Bronchial epithelial cell (primary cell): ENCODE measurements at regions not wholly inside any gene's neighbourhood (a gene's known extent, or its start where the extent isn't known, plus 50 kb on each side); places are given as distances from the start of the nearest gene placed in this dataset.
"Not testable (repeated sequence)": the region's sequence is repeated elsewhere in the genome, so short reads cannot be mapped to it uniquely, and the experiment has no call there.

Experiments
- DNase-seq: peaks from one replicate; pipeline ENCODE4 v3.0.0-alpha.2; 2010; ENCODE audit warnings: low read depth
- FAIRE-seq: peaks from 2 replicates; lab custom pipeline; 2011; peaks lifted over from hg19 to GRCh38; lab: Jason Lieb, UNC
- H3K27me3 ChIP-seq: 2 replicates; pipeline ENCODE4 v1.5.1; 2011; ENCODE audit warnings: low read length; ENCODE audit not compliant: control insufficient read depth, insufficient read depth
- H3K36me3 ChIP-seq: 2 replicates; pipeline ENCODE4 v1.5.1; 2011; ENCODE audit warnings: low read length; ENCODE audit not compliant: control insufficient read depth, insufficient read depth
- H3K4me3 ChIP-seq: 2 replicates; pipeline ENCODE4 v1.5.1; 2011; ENCODE audit warnings: mild to moderate bottlenecking, low read depth, low read length, control low read depth
- TF ChIP-seq, protein P1 (sequence below): IDR thresholded peaks from 2 replicates; pipeline ENCODE4 v1.5.1; 2011; ENCODE audit warnings: mild to moderate bottlenecking, moderate library complexity, low read length, control low read depth, inconsistent platforms; ENCODE audit not compliant: insufficient read depth, severe bottlenecking

DNA sequence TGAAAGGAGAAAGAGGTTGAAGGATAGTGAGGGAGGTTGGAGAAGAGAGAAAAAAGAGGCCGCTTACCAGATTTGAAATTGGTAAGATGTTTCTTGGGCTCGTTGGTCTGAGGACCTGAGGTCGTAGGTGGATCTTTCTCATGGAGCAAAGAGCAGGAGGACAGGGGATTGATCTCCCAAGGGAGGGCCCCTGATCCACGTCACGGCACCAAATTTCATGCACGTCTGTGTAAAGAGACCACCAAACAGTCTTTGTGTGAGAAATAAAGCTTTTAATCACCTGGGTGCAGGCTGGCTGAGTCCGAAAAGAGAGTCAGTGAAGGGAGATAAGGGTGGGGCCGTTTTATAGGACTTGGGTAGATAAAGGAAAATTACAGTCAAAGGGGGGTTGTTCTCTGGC, 479.7 kb upstream of the SLITRK5 start:
- not testable (repeated sequence) for DNase-seq, FAIRE-seq, H3K4me3 ChIP-seq, H3K36me3 ChIP-seq, H3K27me3 ChIP-seq

- FAIRE-seq (no peak), DNase-seq (no peak)
- TF ChIP-seq, protein P1, sequence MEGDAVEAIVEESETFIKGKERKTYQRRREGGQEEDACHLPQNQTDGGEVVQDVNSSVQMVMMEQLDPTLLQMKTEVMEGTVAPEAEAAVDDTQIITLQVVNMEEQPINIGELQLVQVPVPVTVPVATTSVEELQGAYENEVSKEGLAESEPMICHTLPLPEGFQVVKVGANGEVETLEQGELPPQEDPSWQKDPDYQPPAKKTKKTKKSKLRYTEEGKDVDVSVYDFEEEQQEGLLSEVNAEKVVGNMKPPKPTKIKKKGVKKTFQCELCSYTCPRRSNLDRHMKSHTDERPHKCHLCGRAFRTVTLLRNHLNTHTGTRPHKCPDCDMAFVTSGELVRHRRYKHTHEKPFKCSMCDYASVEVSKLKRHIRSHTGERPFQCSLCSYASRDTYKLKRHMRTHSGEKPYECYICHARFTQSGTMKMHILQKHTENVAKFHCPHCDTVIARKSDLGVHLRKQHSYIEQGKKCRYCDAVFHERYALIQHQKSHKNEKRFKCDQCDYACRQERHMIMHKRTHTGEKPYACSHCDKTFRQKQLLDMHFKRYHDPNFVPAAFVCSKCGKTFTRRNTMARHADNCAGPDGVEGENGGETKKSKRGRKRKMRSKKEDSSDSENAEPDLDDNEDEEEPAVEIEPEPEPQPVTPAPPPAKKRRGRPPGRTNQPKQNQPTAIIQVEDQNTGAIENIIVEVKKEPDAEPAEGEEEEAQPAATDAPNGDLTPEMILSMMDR, result no peak
- Histone ChIP-seq H3K4me3 (no peak overlapping the region), H3K27me3 (no peaks in the 10 kb centered on the region), H3K36me3 (no peaks in the 10 kb centered on the region)
Observed at GRCh38 chr13:87198371-87198770, 472.8 kb upstream of the SLITRK5 start.

DNA sequence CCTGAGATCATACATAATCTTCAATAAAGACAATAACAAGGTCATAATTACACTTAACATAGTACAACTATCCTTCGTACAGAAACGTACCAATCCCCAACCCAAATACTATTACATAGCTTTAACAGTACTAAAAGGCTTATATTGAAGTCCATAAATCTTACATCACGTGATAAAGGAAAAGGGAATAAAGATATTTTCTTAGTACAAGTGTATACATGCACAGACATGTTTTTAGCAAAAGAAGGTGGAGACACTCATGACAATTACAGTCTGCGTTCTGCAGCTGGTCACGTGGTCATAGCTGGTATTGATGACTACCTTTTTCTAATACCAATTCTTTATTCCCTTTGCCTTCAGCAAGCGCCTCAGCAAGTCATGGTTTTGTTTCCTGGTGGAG, 464.5 kb upstream of the SLITRK5 start:
- TF ChIP-seq, protein P1, result no peak
- FAIRE-seq, result no peak
- Histone ChIP-seq H3K36me3 (no peaks in the 10 kb centered on the region), H3K4me3 (no peak overlapping the region), H3K27me3 (no peaks in the 10 kb centered on the region)
- no peak for DNase-seq

DNA sequence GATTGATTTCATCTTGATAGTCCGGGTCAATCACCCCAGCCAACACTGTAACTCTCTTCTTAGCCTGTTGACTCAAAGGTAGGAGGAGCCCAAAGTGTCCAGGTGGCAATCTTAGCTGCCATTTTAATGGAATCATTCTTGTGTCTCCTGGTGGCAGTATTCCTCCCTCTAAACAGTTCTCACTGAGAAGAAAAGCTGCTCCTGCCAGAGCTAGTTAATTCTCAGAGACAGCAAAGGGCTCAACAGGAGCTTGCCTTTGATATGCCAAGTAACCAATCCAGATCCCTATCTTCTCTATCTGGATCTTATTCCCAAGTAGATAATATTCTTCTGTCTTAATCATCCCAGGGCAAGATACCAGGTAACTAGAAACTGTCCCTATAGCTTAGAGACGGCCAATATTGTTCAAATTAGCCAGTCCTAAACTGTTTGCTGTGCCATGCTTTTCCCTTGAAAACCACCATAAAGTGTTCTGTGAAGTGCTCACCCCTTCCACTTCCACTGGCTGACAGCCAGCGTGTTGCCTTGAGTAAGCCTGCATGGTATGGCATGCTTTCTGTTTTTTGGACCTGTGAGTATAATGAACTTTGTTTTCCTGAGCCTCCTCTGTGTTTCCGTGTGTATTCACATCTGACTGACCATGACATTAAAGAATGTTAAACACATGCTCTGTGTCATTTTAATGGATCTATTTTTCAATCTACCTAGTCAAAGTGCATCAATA, 463.7 kb upstream of the SLITRK5 start:
- TF ChIP-seq, protein P1, result no peak
- no peak for FAIRE-seq
- no peak for DNase-seq
- Histone ChIP-seq H3K36me3 (no peaks in the 10 kb centered on the region), H3K4me3 (no peak overlapping the region), H3K27me3 (no peaks in the 10 kb centered on the region)

- DNase-seq (no peak), FAIRE-seq (no peak)
- TF ChIP-seq, protein P1, result no peak
Observed at GRCh38 chr13:87208636-87209035, 462.5 kb upstream of the SLITRK5 start.

DNA sequence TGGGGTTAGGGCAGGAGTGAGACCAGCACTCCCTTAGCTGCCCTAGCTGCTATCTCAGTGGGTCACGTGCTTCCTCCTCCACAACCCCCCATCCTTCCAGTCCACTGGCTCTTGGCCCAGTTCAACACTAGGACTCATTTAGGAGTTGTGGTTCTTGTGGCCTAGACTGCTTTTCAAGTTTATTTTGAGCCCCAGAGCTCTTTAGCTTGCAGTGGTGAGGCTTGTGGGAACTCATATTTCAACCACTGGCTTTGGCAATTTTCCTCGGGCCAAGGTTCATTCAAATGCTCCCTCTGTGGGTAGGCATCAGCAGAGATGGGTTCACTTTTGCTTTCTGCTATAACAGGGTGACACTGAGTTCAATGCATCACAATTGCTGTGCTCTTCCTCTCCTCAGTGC, 436.2 kb upstream of the SLITRK5 start:
- FAIRE-seq, result no peak
- H3K4me3 ChIP-seq, result no peak overlapping the region
- H3K36me3 ChIP-seq, result no peaks in the 10 kb centered on the region
- DNase-seq, result no peak
- no peaks in the 10 kb centered on the region for H3K27me3 ChIP-seq
- TF ChIP-seq, protein P1, result no peak

More at GRCh38 chr13:87208636-87209035, 462.5 kb upstream of the SLITRK5 start:
- no peak overlapping the region for H3K4me3 ChIP-seq
- no peaks in the 10 kb centered on the region for H3K36me3 ChIP-seq
- no peaks in the 10 kb centered on the region for H3K27me3 ChIP-seq
